ENCODE measurements at regions not wholly inside any gene's neighbourhood (a gene's known extent, or its start where the extent isn't known, plus 50 kb on each side); places are given as distances from the start of the nearest gene placed in this dataset.

GRCh38 chr18:73826098-73826497 is 321.5 kb downstream of the FBXO15 start:
- TF ChIP-seq CTCF (conservative IDR thresholded peaks at IDR 0.05 in 1 of 2, IDR thresholded peaks at IDR 0.05 in 1 of 2; ENCODE audit: low read depth in 1 of 2, low read length in 2 of 2) (no peak), EZH2 (IDR thresholded peaks at IDR 0.05; ENCODE audit: low read length, missing control alignments) (no peak)

Data from fibroblast of lung (primary cell).